NCI-H1105 (cell line): ENCODE measurements at regions not wholly inside any gene's neighbourhood (a gene's known extent, or its start where the extent isn't known, plus 50 kb on each side); places are given as distances from the start of the nearest gene placed in this dataset.

Experiments
- DNase-seq: peaks from one replicate; lab custom pipeline; 2025; lab: John Stamatoyannopoulos, UW

DNA sequence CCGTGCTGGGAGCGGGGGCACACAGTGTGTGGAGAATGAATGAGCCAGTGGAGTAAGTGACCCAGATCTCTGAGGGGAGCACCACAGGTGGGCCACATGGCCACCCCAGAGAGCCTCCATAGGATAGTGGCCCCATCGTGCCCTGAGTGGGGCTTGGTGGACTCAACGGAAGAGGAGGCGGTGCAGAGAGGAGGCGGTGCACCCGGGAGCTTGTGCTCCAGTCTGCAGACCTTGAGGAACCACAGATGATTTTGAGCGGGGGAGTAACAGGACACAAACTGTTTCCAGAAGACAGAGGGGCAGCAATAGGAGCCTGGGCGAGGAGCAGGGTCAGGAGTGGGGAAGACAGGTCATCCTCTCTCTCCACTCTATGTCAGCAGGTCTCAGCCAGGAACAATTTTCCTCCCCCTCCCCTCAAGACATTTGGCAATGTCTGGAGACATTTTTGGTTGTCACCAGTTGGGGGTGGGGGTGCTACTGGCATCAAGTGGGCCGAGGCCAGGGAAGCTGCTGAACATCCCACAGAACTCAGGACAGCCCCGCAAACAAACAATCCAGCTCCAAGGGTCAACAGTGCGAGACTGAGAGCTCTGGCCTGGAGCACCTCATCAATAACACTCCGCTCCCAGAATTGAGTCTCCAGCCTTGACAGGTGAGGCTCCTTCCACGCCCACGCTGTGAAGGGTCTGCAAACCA lies 182.2 kb downstream of the USP12 start:
- DNase-seq: no peak

DNA sequence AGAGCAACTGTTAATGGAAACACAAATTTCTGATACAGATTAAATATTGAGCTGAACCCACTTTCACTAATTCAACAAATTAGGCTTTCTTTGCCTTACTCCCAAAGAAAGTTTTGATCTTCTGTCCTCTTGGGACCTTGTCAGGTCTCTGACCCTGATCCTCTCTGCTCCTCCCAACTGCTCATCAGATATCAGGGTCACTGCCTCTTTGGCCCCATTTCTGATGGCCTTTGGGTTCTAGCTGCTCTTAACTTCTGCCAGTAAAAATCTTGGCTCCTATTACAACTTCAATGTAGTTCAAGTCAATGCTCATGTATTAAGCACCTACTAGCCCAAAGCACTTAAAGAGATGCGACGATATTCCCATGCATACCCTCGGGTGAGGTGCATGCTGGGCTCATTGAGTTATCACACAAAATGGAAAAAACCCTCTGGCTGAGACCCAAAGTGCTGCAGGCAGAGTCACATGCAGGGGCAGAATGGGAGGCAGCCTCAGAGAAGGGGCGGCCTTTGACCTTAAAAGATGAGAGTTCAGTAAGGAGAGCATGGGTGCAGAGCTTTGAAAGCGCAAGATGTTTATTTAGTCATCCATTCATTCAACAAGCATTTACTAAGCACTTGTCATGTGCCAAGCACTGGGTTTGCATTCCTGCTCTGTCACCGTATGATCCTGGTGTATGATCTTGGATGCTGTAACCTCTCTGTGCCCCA lies 183.4 kb downstream of the USP12 start:
- DNase-seq: no peak

- no peak for DNase-seq
Observed at GRCh38 chr13:26987486-26988013, 184.1 kb downstream of the USP12 start.

- peak; percentile 53 for DNase-seq
Observed at GRCh38 chr13:26985285-26985878, 186.2 kb downstream of the USP12 start.

DNA sequence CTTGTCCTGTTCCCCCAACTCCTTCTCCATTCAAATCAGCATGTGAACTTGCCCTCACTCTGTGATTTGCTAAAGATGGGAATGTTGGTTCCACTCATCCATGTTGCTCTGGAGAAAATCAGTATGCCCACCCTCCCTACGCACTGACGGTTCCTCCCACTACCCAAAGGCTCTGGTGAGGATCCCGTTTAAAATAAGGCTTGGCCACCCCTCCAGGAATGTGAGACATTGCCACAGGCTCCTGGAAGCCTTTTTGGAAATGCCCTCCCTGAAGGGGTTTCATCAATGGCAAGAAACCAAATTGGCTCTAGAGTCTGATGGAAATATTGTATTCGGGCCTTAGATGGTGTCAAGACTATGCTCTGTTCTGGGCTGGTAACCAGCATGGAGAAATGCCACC lies 187.3 kb downstream of the USP12 start:
- no peak for DNase-seq

DNA sequence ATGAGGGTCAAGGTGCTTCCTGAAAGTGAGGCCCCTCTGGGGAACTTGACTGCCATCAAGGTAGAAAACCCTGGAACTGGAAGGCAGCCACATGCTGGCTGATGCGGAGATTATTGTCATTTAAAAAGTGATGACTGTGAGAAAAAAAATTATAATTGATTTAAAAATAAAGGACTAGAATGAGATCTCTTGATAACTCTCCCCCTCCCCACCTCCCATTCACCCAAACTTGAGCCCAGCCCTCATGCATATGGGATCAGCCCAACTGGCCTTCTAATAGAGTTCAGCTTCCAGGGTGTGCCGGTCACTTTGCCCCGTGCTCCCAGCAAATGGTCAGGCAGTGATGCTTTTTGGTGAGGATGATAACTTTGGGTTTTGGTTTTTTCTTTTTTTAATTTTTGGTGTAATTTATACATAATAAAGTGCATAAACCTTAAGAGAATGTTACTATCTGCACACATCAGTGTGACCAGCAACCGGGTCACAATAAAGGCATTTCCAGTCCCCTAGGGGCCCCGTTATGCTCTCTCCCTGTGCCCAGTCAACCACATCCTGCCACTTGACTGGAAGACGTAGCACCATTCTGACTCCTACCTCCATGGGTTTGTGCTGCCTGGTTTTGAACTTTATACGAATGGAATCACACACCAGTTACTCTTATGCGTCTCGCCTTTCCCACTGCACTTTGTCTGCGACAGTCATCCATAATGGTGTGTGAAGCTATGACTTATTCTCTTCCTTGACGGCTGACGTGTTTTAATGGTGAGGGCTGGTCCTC lies 187.9 kb downstream of the USP12 start:
- no peak for DNase-seq

DNA sequence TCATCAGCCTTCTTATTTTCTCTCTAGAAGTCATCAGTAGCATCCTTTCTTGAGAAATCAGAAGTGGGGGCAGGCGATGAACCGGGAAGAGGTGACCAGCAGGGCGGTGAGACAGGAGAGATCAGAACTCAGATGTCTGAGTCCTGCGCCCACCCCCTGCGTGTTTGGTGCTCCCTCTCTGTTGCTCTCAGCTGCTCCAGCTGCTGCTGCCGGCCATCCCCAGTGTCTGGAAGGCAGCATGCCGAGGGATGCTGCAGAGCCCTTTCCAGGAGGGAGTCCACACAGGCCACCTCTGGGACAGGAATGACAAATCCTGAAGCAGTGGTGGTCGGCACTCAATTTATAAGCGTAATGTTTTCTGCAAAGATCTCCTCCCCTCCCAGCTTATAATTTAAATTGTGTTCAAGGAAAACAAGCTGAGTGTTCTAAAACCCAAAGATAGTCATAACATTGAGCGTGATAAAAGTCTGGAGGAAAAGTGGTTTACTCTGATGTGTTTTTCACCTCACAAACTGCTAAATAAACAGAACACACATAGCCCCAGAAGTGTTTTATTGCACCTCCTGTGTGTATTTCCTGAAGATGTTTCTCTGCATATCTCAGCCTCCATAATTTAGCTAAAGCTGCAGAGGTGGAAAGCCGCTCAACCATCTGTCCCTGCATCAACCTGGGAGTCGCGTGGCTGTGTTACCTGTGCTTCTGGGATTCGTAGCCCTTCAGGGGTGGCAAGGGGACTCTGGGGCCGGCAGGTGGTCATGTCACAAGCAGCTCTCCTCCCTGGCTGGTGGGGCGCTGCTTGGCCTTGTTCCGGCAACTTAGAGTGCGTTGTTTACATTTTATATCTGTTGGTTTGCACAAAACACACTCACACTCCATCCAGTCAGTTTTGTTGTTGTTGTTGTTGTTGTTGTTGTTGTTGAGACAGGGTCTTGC lies 191.2 kb downstream of the USP12 start:
- no peak for DNase-seq

- DNase-seq: no peak
Observed at GRCh38 chr13:26979334-26979733, 192.3 kb downstream of the USP12 start.

DNA sequence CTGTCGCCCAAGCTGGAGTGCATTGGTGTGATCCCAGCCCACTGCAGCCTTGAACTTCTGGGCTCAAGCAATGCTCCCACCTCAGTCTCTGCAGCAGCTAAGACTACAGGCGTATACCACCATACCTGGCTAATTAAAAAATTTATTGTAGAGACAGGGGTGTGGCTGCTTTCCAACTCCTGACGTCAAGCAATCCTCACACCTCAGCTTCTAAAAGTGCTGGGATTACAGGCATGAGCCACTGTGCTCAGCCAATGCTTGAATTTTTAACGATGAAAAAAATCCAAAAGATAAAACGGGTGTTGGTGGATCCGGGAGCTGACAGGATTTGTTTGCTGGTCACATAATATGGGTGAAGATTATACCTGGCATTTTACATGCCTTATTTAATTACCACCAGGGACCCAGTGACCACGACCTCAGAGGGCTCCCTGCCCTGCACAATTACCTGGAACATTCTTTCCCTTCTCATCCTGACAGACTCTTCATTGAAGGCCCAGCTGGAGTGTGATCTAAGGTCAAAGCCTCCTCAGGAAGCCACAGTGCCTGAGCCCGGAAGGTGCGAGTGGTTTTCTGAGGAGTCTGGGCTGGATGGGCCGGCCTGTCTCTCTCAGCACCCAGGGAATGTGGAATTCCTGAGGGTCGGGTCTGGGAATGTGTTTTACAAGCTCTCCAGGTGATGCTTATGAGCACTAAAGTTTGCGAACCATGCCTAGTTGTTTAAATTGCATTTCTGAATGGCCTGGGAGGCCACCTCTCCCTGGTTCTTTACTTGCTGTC lies 193.3 kb downstream of the USP12 start:
- DNase-seq: no peak

GRCh38 chr13:26977541-26977940 lies 194.1 kb downstream of the USP12 start:
- DNase-seq: no peak

DNA sequence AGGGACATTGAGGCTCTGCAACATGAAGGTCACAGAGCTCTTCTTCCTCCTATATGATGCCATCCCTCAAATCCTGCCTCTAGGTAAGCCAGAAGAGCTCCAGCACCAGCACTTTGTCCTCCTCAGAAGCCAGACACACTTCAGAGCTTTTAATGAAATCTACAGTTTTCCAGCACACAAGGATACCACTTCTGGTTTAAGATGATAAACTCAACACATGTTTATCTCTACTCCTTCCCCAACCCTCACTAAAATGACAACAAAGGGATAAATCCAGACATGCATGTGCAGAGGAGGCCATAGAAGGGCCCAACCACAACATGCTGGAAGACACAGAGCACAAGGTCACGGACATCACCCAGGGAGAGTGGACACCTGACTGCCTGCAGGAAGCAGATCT lies 195.3 kb downstream of the USP12 start:
- DNase-seq: no peak

GRCh38 chr13:26973946-26974345 lies 197.7 kb downstream of the USP12 start:
- DNase-seq: no peak

DNA sequence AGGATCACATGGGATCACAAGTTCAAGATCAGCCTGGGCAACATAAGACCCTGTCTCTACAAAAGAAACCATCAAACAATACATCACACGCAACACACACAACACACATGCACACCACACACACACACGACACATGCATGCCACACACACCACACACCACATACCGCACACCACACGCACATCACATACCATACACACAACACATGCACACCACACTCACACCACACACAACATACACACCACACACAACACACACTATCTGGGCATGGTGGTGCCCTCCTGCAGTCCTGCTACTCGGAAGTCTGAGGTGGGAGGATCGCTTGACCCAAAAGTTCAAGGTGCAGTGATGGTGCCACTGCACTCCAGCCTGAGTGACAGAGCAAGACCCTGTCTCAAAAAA lies 198.3 kb downstream of the USP12 start:
- no peak for DNase-seq

GRCh38 chr13:26971990-26972887 lies 199.4 kb downstream of the USP12 start:
- DNase-seq: peak; percentile 17

GRCh38 chr13:26968431-26969341 lies 202.9 kb downstream of the USP12 start:
- DNase-seq: no peak

DNA sequence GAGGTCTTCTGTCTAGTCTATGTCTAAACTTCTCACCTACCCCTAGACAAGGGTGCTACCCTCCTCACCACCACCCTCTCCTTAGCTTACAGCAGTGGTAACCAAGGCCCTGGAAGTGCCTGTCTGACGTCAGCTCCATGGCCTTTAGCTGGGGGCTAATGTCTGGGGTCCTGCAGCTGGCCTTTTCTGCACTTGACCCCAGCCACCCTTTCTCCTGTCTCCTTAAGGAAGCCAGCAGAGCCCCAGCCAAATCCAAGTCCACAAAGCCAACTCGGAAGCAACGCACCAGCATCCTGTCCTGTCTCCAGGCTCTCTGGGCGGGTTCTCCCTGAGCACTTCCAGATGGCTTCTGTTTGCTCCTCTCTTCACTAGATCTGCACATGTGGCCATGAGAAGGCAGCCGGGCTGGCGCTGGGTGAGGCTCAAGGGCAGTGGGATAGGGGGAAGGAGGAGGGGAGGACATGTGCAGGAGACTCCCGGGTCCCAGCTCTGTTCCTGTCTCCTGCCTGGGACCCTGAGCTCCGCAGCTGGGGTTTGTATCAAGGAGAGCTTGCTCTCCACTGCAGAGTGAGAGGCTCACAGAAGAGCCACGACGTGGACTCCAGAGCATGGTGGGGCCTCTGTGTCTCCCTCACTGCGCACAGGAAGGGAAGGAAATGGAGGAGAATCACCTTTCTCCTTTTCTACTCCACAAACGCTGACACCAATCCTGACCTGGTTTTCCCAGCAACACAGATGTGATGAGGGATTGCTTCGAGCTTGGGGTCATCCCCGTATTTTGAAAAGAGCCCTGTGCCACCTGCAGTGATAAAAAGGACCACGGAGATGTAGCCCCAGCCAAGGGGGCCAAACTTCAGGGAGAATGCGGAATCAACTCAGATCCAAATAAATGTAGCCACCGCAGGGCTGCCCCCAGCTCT lies 204.2 kb downstream of the USP12 start:
- DNase-seq: no peak

DNA sequence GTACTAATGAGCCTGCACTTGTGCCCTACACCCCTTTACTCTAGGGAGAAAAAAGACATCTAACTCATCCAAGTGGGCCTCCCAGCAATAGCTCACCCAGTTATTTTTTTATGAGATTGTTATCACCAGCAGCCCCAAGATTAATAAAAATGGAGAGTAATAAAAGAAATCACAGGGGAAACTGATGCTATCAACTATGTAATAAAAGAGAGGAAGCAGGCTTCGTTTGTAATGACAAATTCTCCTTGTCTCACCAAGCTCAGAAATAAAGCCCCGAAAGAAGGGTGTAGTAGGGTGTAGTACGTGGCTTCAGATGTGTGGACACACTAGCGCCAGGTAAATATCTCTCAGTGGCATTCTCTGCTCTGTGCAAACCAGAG lies 204.9 kb downstream of the USP12 start:
- DNase-seq: no peak
